Smooth muscle cell (in vitro differentiated cells): ENCODE measurements at regions not wholly inside any gene's neighbourhood (a gene's known extent, or its start where the extent isn't known, plus 50 kb on each side); places are given as distances from the start of the nearest gene placed in this dataset.

Experiments used
- DNase-seq: peaks from one replicate; lab custom pipeline; 2025; ENCODE audit not compliant: unreplicated experiment; lab: John Stamatoyannopoulos, UW
- H2AFZ ChIP-seq: fragments of 200-600 bp; sonication (generic); 2 replicates; pipeline ENCODE4 v1.6.0; 2016; ENCODE audit warnings: antibody characterized with exemption, low read depth, mild to moderate bottlenecking
- H3F3A ChIP-seq: fragments of 200-600 bp; sonication (generic); 2 replicates; pipeline ENCODE4 v1.6.0; 2017; ENCODE audit warnings: antibody characterized with exemption, low read depth
- H3K27ac ChIP-seq: fragments of 200-600 bp; sonication (generic); 2 replicates; pipeline ENCODE4 v1.5.1; 2016; ENCODE audit warnings: low read depth, mild to moderate bottlenecking
- H3K27me3 ChIP-seq: fragments of 200-600 bp; sonication (generic); 2 replicates; pipeline ENCODE4 v1.6.1; 2016; ENCODE audit warnings: low read depth, mild to moderate bottlenecking
- H3K36me3 ChIP-seq: fragments of 200-600 bp; sonication (generic); 2 replicates; pipeline ENCODE4 v1.5.1; 2016; ENCODE audit warnings: low read depth
- H3K4me1 ChIP-seq: fragments of 200-600 bp; sonication (generic); 2 replicates; pipeline ENCODE4 v1.5.1; 2016; ENCODE audit warnings: low read depth
- H3K4me2 ChIP-seq: fragments of 200-600 bp; sonication (generic); 2 replicates; pipeline ENCODE4 v1.6.0; 2016; ENCODE audit warnings: mild to moderate bottlenecking
- H3K4me3 ChIP-seq: fragments of 200-600 bp; sonication (generic); 2 replicates; pipeline ENCODE4 v1.5.1; 2016; ENCODE audit warnings: mild to moderate bottlenecking
- H3K79me2 ChIP-seq: fragments of 200-600 bp; sonication (generic); 2 replicates; pipeline ENCODE4 v1.6.0; 2016; ENCODE audit warnings: low read depth, mild to moderate bottlenecking
- H3K9ac ChIP-seq: fragments of 200-600 bp; sonication (generic); 2 replicates; pipeline ENCODE4 v1.6.0; 2016; ENCODE audit warnings: low read depth
- H3K9me3 ChIP-seq: fragments of 200-600 bp; sonication (generic); replicated peaks from 2 replicates; pipeline ENCODE4 v1.5.1; 2016; ENCODE audit warnings: low read depth
- H4K20me1 ChIP-seq: fragments of 200-600 bp; sonication (generic); 2 replicates; pipeline ENCODE4 v1.6.0; 2016; ENCODE audit warnings: low read depth
- WGBS: methylation state at CpG from one replicate; pipeline ENCODE4 v1.1.7; 2016; ENCODE audit warnings: low lambda C conversion rate; 5-methylcytosine and 5-hydroxymethylcytosine counted together
- TF ChIP-seq, protein P1 (sequence below): fragments of 200-600 bp; sonication (generic); IDR thresholded peaks from 2 replicates; pipeline ENCODE4 v1.5.1; 2017; ENCODE audit warnings: borderline replicate concordance, mild to moderate bottlenecking, antibody characterized with exemption; ENCODE audit not compliant: insufficient read depth, poor library complexity, severe bottlenecking

DNA sequence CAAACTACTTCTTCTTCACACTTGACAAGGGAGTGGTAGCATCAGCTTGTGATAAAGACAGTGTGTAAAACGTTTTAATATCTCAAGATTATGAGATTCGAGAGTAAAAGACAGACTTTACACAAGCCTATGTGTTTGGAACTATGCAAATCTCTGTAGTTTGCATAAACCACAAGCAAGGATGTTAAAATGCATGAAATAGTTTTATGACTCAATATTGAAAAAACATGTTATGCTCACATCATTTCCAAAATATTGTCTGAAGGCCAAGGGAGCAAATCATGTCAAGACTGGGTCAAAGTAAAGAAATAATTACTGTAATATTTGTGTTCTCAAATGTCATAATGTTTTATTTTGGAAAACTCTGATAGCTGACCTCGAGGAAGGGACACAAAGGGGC is 316.8 kb upstream of the KLF12 start:
- Histone ChIP-seq H3K27me3 (no peaks in the 10 kb centered on the region), H3K9ac (no peak overlapping the region), H4K20me1 (no peaks in the 10 kb centered on the region), H3K27ac (no peak overlapping the region), H3K36me3 (no peaks in the 10 kb centered on the region), H3K4me3 (no peak overlapping the region), H3K4me2 (no peak overlapping the region), H3K4me1 (no peaks in the 10 kb centered on the region), H3K9me3 (no peaks in the 10 kb centered on the region), H3F3A (no peaks in the 10 kb centered on the region), H3K79me2 (no peaks in the 10 kb centered on the region), H2AFZ (peak overlapping the region; percentile 34)
- 76% methylated on average over 3 of the region's 3 CpGs for WGBS
- TF ChIP-seq, protein P1, sequence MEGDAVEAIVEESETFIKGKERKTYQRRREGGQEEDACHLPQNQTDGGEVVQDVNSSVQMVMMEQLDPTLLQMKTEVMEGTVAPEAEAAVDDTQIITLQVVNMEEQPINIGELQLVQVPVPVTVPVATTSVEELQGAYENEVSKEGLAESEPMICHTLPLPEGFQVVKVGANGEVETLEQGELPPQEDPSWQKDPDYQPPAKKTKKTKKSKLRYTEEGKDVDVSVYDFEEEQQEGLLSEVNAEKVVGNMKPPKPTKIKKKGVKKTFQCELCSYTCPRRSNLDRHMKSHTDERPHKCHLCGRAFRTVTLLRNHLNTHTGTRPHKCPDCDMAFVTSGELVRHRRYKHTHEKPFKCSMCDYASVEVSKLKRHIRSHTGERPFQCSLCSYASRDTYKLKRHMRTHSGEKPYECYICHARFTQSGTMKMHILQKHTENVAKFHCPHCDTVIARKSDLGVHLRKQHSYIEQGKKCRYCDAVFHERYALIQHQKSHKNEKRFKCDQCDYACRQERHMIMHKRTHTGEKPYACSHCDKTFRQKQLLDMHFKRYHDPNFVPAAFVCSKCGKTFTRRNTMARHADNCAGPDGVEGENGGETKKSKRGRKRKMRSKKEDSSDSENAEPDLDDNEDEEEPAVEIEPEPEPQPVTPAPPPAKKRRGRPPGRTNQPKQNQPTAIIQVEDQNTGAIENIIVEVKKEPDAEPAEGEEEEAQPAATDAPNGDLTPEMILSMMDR: no peak
- DNase-seq: no peak

DNA sequence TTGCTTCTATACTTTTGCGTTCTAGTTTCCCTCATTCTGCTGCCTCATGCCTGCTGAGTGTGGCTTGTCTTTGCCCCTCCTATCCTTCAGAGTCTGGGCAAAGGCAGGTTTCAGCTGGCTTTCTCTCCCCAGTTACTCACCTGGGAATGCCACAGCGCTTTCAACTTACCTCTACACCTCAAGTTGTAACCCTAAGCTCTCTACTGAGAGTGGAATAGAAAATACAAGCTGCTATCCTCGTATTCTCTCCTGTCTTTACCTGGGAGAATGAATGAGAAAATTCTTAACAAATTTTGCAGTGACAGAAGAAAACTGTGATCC is 316.3 kb upstream of the KLF12 start:
- H3K27ac ChIP-seq: no peak overlapping the region
- no peaks in the 10 kb centered on the region for H3K36me3 ChIP-seq
- H3K4me1 ChIP-seq: no peaks in the 10 kb centered on the region
- H3K9me3 ChIP-seq: no peaks in the 10 kb centered on the region
- TF ChIP-seq, protein P1: no peak
- H3K79me2 ChIP-seq: no peaks in the 10 kb centered on the region
- no peak overlapping the region for H2AFZ ChIP-seq
- H3K9ac ChIP-seq: no peak overlapping the region
- H3K4me3 ChIP-seq: no peak overlapping the region
- H3K27me3 ChIP-seq: no peaks in the 10 kb centered on the region
- no peaks in the 10 kb centered on the region for H3F3A ChIP-seq
- no peak for DNase-seq
- no peak overlapping the region for H3K4me2 ChIP-seq
- H4K20me1 ChIP-seq: no peaks in the 10 kb centered on the region
- WGBS: 90% methylated on average over 3 of the region's 3 CpGs

DNA sequence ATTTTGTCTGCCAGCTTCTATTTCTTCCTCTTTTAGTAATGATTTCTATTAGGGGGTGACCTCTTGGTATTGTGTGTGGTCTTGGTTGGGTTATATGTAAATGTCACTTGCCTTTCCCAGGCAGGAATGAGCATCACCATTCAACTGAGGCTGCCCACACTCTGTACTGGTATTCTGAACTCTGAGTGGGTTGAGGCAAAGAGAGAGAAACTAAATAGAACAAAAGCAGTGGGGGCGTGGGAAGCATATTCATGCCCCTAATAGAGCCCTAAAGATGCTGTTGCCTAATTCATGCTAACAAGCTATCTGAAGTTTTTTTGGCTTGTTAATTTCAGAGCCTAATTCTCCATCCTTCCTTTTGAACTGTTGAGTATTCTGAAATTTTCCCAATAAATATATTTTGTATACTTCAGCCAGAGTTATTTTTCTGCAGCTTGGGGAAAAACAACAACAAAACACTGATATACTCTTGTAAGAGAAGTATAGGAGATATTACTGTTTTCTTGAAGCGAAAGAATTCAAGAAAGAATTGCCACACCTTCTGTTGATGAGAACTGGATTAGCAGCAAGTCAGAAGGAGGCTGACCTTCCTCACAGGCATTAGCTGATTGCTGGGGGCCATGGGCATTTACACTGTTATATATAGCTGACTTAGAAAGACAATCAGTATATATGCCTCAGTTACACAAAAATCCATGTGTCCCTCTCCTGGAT is 315.8 kb upstream of the KLF12 start:
- H3K4me2 ChIP-seq: no peak overlapping the region
- no peaks in the 10 kb centered on the region for H3K4me1 ChIP-seq
- H3F3A ChIP-seq: no peaks in the 10 kb centered on the region
- H3K9ac ChIP-seq: no peak overlapping the region
- TF ChIP-seq, protein P1: no peak
- H3K79me2 ChIP-seq: no peaks in the 10 kb centered on the region
- no peaks in the 10 kb centered on the region for H3K9me3 ChIP-seq
- H3K4me3 ChIP-seq: no peak overlapping the region
- no peaks in the 10 kb centered on the region for H3K27me3 ChIP-seq
- no peaks in the 10 kb centered on the region for H3K36me3 ChIP-seq
- H3K27ac ChIP-seq: no peak overlapping the region
- H4K20me1 ChIP-seq: no peaks in the 10 kb centered on the region
- DNase-seq: no peak
- 88% methylated on average over 2 of the region's 2 CpGs for WGBS
- no peak overlapping the region for H2AFZ ChIP-seq

DNA sequence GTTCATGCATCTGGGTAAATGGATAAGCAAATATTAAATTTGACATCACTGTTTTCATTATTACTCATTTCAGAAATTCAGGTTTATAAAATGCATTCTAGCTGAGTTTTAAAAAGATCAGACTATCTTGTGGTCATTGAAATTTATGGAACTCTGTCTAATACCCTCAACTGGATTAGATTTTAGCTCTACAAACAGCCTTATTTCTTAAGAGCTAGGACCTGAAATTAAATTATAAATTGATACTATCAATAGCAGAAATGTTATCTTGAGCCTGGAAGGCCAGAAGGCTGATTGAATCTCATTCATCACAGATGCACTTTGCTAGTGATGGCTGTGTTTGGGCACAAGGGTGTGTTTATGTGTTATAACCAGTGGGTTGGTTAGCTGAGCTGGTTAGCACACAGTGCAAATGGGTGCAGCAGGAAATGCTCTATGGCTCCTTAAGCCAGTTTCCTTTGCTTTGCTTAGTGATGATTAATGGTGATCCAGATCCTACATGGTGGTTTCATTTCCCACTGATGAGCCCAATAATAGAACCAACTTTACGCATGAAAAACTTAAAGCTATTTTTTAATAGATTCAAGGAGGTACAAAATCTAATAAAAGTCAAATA is 310.8 kb upstream of the KLF12 start:
- WGBS: 96% methylated on average over 1 of the region's 1 CpG
- no peak overlapping the region for H3K27ac ChIP-seq
- DNase-seq: no peak

More for the DNA sequence above, 310.8 kb upstream of the KLF12 start:
- Histone ChIP-seq H3K4me2 (no peak overlapping the region), H3K27me3 (no peaks in the 10 kb centered on the region), H3K4me3 (no peak overlapping the region), H3K9me3 (no peaks in the 10 kb centered on the region), H3K36me3 (no peaks in the 10 kb centered on the region), H3F3A (no peaks in the 10 kb centered on the region), H3K4me1 (peaks cover 4% of the 10 kb centered on the region), H2AFZ (no peak overlapping the region), H3K9ac (no peak overlapping the region), H3K79me2 (no peaks in the 10 kb centered on the region), H4K20me1 (no peaks in the 10 kb centered on the region)
- TF ChIP-seq, protein P1: no peak
